NCI-H2196 treated with DMSO at 0.1 percent for 48 hours (cell line): ENCODE measurements at regions not wholly inside any gene's neighbourhood (a gene's known extent, or its start where the extent isn't known, plus 50 kb on each side); places are given as distances from the start of the nearest gene placed in this dataset.

Experiments used
- DNase-seq: peaks from one replicate; lab custom pipeline; 2025; ENCODE audit not compliant: unreplicated experiment; lab: John Stamatoyannopoulos, UW

GRCh38 chr15:87269566-87269965 lies 987.0 kb downstream of the NTRK3 start:
- no peak for DNase-seq

- no peak for DNase-seq
These were observed 987.9 kb downstream of the NTRK3 start for GRCh38 chr15:87268675-87269074.

- no peak for DNase-seq
These were observed 988.7 kb downstream of the NTRK3 start for GRCh38 chr15:87267798-87268197.

GRCh38 chr15:87263871-87264270 lies 992.7 kb downstream of the NTRK3 start:
- no peak for DNase-seq

- no peak for DNase-seq
These were observed 993.2 kb downstream of the NTRK3 start for GRCh38 chr15:87263296-87263695.

GRCh38 chr15:87245592-87245991 lies 1010.9 kb downstream of the NTRK3 start:
- DNase-seq: no peak

- DNase-seq: no peak
These were observed 1013.1 kb downstream of the NTRK3 start for GRCh38 chr15:87243474-87243873.

- DNase-seq: no peak
These were observed 1016.8 kb downstream of the NTRK3 start for GRCh38 chr15:87239582-87240230.

- DNase-seq: no peak
These were observed 1018.0 kb downstream of the NTRK3 start for GRCh38 chr15:87238451-87239068.

GRCh38 chr15:87228460-87228859 lies 1028.1 kb downstream of the NTRK3 start:
- DNase-seq: no peak

GRCh38 chr15:87227846-87228245 lies 1028.7 kb downstream of the NTRK3 start:
- no peak for DNase-seq

GRCh38 chr15:87225436-87225835 lies 1031.1 kb downstream of the NTRK3 start:
- no peak for DNase-seq

- DNase-seq: no peak
These were observed 1032.1 kb downstream of the NTRK3 start for GRCh38 chr15:87224404-87224803.

GRCh38 chr15:87219650-87220615 lies 1036.6 kb downstream of the NTRK3 start:
- no peak for DNase-seq

- DNase-seq: no peak
These were observed 1041.4 kb downstream of the NTRK3 start for GRCh38 chr15:87215100-87215499.

GRCh38 chr15:87213626-87214025 lies 1042.9 kb downstream of the NTRK3 start:
- DNase-seq: no peak

GRCh38 chr15:87212041-87212440 lies 1044.5 kb downstream of the NTRK3 start:
- no peak for DNase-seq

GRCh38 chr15:87211547-87211946 lies 1045.0 kb downstream of the NTRK3 start:
- DNase-seq: no peak

GRCh38 chr15:87209891-87210689 lies 1046.4 kb downstream of the NTRK3 start:
- no peak for DNase-seq

- no peak for DNase-seq
These were observed 1048.5 kb downstream of the NTRK3 start for GRCh38 chr15:87207990-87208580.

GRCh38 chr15:87207251-87207650 lies 1049.3 kb downstream of the NTRK3 start:
- no peak for DNase-seq
